SU-DHL-6 (cell line): ENCODE measurements at regions not wholly inside any gene's neighbourhood (a gene's known extent, or its start where the extent isn't known, plus 50 kb on each side); places are given as distances from the start of the nearest gene placed in this dataset.

Experiments used
- CTCF ChIP-seq: fragments of 200-600 bp; sonication (generic); IDR thresholded peaks from one replicate; pipeline ENCODE4 v1.5.1; 2017; ENCODE audit warnings: antibody characterized with exemption, mild to moderate bottlenecking, low read length, moderate library complexity; ENCODE audit not compliant: insufficient read depth, poor library complexity, severe bottlenecking
- EZH2phosphoT487 ChIP-seq: fragments of 200-600 bp; sonication (generic), shearing (Covaris generic); conservative IDR thresholded peaks from 2 replicates; pipeline ENCODE4 v1.6.1; 2018; ENCODE audit warnings: mild to moderate bottlenecking, antibody characterized with exemption, low read length, moderate library complexity, mixed read lengths

- TF ChIP-seq CTCF: no peak
- no peak for TF ChIP-seq EZH2phosphoT487
These were observed 211.0 kb upstream of the ZC3H15 start for GRCh38 chr2:186274936-186275575.
